HG02642 (cell line): ENCODE measurements at regions not wholly inside any gene's neighbourhood (a gene's known extent, or its start where the extent isn't known, plus 50 kb on each side); places are given as distances from the start of the nearest gene placed in this dataset.
A peak's percentile ranks its signal among the peaks of the same experiment; 100 is the strongest.
"Not testable (repeated sequence)": the region's sequence is repeated elsewhere in the genome, so short reads cannot be mapped to it uniquely, and the experiment has no call there.

Experiments
- ATAC-seq: cut with Tn5 transposase; IDR thresholded peaks from one replicate; pipeline ENCODE4 v1.9.1; 2021; ENCODE audit warnings: mild to moderate bottlenecking; ENCODE audit not compliant: unreplicated experiment, poor library complexity

DNA sequence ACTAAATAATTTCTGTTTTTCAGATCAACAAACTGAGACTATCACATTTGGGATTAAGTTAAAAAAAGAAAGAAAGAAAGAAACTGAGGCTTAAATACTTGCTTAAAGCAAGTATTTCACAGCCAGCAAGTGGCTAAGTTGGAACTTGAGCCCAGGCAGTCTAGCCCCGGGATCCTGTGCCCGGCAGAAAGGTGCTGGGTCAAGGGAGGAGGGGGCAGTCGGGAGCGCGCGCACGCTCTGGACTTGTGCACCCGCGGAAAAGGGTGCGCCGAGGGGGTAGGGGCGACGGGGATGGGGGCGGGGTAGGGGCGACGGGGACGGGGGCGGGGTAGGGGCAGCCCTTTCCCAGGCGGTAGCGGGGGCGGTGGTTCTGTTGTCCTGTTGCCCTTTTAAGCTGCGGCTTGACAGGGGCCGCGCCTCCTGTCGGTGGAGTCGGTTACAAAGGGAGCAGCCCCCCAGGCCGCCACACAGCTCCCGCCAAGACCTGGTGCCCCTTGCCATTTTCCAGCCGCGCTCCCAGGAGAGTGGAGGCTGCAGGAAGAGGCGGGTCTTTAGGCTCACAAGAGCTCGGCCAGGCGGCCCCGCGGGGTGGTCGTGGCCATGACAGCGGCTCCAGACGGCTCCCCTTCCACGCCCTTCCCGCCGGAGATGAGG is 60.6 kb downstream of the GOLGA8T start:
- not testable (repeated sequence) for ATAC-seq

- ATAC-seq: not testable (repeated sequence)
Observed at GRCh38 chr15:30196009-30196375, 61.1 kb downstream of the GOLGA8T start.

GRCh38 chr15:30196769-30197168 is 61.9 kb downstream of the GOLGA8T start:
- not testable (repeated sequence) for ATAC-seq

DNA sequence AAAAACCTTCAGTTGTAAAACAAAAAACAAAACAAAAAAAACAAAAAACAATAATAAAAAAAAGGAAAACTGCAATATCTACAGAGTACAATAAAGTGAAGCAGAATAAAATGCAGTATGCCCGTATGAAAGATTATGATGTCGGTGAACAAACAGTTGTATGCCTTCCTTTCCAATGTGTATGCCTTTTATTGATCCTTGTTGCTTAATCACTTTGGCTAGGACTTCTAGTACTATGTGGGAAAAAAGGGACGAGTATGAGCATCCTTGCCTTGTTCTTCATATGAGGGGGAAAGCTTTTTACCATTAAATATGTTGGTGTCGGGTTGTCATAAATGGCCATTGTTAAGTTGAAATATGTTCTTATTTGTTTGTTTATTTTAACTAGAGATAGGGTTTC is 66.7 kb downstream of the GOLGA8T start:
- not testable (repeated sequence) for ATAC-seq

DNA sequence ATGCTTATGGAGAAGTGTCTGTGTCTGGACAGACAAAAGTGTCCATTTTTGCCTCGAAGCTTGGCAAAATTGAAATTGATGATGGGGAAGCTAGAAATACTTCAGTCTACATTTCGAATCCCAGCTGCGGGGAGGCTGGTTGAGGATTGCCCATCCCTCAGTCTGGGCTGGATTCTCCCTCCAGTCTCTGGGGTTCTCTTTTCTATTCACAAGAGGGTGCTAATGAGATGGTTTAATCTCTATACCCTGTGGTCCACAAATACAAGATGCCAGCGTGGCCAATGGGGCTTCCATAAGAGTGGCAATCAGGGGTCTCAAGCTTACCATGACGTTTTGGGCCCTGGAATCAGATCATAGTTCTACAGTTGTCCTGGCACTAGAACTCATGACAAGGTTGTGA is 78.9 kb downstream of the GOLGA8T start:
- not testable (repeated sequence) for ATAC-seq

- not testable (repeated sequence) for ATAC-seq
Observed at GRCh38 chr15:30221803-30222202, 87.0 kb downstream of the GOLGA8T start.

DNA sequence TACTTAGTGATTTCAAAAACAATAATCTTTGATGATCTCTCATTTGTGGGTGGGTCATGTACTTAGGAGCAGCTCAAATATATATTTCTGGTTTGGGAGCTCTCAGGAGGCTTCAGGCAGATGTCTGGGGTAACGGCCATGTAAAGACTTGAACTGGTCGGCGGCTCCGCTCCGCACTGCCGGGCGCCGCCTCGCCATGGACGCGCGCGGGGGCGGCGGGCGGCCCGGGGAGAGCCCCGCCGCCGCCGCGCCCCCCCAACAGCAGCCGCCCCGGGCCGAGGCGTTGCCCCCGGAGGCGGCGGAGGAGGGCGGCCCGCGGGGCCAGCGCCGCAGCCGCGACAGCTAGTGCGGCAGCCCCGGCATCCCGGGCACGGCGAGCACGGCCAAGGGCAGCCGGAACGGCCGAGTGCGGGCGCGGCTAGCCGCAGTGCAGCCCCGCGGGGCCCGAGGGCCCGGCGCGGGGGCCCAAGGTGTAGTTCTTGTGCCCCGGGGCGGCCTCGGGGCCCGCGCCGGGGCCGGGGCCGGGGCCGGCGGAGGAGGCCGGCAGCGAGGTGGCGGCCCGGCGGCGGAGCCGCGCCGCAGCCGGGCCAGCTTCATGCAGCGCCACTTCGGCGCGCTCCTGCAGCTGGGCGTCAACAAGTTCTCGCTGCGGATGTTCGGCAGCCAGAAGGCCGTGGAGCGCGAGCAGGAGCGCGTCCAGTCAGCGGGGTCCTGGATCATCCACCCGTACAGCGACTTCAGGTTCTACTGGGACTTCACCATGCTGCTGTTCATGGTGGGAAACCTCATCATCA is 88.1 kb downstream of the GOLGA8T start:
- ATAC-seq: not testable (repeated sequence)

DNA sequence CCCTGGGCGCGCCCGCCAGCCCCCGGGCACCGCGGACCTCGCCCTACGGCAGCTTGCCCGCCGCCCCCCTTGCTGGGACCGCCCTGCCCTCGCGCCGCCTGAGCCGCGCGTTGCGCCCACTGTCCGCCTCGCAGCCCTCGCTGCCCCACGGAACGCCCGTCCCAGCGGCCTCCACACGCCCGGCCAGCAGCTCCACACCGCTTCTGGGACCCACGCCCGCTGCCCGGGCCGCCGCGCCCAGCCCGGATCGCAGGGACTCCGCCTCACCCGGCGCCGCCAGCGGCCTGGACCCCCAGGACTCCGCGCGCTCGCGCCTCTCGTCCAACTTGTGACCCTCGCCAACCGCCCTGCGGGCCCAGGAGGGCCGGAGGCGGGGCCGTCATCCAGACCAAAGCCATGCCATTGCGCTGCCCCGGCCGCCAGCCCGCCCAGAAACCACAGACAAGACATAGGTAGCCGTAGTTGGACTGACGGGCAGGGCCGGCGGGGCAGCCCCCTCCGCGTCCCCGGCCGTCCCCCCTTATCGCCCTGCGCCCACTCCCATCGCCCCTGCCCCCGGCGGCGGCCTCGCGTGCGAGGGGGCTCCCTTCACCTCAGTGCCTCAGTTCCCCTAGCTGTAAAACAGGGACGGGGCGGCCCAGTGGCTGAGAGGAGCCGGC is 90.5 kb downstream of the GOLGA8T start:
- ATAC-seq: not testable (repeated sequence)

GRCh38 chr15:30261432-30262141 is 126.7 kb downstream of the GOLGA8T start:
- ATAC-seq: not testable (repeated sequence)

GRCh38 chr15:30262142-30262460 is 127.2 kb downstream of the GOLGA8T start:
- ATAC-seq: peak; percentile 67

DNA sequence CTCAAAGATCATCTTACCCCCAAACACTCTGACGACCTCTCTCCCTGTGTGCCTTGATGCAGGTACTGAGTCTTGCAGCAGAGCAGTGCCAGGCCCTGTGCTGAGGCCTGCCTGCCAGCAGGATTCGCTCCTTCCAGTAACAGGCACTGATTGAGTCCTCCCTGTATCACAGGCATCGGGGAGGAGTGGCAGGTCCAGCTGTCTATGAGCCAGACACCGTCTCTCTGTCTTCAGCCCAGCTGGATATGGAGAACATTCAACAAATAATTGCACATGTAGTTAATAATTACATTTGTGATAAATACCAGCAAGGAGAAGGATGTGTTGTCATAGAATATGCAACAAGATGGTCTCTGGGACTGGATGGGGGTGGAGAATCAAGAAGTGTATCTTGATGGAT is 129.1 kb downstream of the GOLGA8T start:
- not testable (repeated sequence) for ATAC-seq

- ATAC-seq: not testable (repeated sequence)
Observed at GRCh38 chr15:30295150-30295844, 98.0 kb downstream of the CHRFAM7A start.

GRCh38 chr15:30303968-30304367 is 89.4 kb downstream of the CHRFAM7A start:
- ATAC-seq: not testable (repeated sequence)
